ENCODE measurements at regions not wholly inside any gene's neighbourhood (a gene's known extent, or its start where the extent isn't known, plus 50 kb on each side); places are given as distances from the start of the nearest gene placed in this dataset.
"Not testable (repeated sequence)": the region's sequence is repeated elsewhere in the genome, so short reads cannot be mapped to it uniquely, and the experiment has no call there.

DNA sequence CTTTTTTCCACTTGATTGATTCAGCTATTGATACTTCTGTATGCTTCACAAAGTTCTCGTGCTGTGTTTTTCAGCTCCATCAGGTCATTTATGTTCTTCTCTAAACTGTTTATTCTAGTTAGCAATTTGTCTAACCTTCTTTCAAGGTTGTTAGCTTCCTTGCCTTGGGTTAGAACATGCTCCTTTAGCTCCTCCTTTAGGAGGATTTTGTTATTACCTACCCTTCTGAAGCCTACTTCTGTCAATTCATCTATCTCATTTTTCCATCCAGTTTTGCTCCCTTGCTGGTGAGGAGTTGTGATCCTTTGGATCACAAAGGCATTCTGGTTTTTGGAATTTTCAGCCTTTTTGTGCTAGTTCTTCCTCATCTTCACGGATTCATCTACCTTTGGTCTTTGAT, 344.7 kb upstream of the CLEC14A start:
- H3K36me3 ChIP-seq (ENCODE audit: control insufficient read depth, insufficient read depth, low read length); DNase-seq (ENCODE audit: low read depth); H3K27me3 ChIP-seq (ENCODE audit: control insufficient read depth, insufficient read depth, low read length); H3K4me3 ChIP-seq (ENCODE audit: low read depth, low read length): not testable (repeated sequence)
- TF ChIP-seq, protein P1, sequence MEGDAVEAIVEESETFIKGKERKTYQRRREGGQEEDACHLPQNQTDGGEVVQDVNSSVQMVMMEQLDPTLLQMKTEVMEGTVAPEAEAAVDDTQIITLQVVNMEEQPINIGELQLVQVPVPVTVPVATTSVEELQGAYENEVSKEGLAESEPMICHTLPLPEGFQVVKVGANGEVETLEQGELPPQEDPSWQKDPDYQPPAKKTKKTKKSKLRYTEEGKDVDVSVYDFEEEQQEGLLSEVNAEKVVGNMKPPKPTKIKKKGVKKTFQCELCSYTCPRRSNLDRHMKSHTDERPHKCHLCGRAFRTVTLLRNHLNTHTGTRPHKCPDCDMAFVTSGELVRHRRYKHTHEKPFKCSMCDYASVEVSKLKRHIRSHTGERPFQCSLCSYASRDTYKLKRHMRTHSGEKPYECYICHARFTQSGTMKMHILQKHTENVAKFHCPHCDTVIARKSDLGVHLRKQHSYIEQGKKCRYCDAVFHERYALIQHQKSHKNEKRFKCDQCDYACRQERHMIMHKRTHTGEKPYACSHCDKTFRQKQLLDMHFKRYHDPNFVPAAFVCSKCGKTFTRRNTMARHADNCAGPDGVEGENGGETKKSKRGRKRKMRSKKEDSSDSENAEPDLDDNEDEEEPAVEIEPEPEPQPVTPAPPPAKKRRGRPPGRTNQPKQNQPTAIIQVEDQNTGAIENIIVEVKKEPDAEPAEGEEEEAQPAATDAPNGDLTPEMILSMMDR (IDR thresholded peaks at IDR 0.05; ENCODE audit: insufficient read depth, low read length, poor library complexity, severe bottlenecking), result peak; percentile 6

DNA sequence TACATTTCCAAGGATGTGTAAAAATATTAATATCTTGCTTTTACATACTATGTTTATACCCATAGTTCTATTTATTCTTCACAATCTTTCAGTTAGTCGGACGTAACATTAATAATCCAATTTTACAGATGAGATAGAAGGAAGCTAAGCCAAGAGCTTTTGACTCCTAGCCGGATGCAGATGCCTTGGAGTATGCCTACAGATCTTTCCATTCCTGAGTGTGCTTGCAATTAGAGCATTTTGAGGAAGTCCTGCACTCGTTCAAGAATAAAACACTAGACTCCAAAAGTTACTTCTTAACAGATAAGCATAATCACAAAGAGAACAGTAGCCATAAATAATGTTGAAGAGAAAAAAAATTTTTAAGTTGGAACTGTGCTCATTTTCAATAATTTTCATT, 337.6 kb upstream of the CLEC14A start:
- Histone ChIP-seq H3K36me3 (ENCODE audit: control insufficient read depth, insufficient read depth, low read length) (no peaks in the 10 kb centered on the region), H3K4me3 (ENCODE audit: low read depth, low read length) (no peak overlapping the region), H3K27me3 (ENCODE audit: control insufficient read depth, insufficient read depth, low read length) (no peaks in the 10 kb centered on the region)
- TF ChIP-seq, protein P1 (IDR thresholded peaks at IDR 0.05; ENCODE audit: insufficient read depth, low read length, poor library complexity, severe bottlenecking), result no peak
- DNase-seq (ENCODE audit: low read depth), result no peak

DNA sequence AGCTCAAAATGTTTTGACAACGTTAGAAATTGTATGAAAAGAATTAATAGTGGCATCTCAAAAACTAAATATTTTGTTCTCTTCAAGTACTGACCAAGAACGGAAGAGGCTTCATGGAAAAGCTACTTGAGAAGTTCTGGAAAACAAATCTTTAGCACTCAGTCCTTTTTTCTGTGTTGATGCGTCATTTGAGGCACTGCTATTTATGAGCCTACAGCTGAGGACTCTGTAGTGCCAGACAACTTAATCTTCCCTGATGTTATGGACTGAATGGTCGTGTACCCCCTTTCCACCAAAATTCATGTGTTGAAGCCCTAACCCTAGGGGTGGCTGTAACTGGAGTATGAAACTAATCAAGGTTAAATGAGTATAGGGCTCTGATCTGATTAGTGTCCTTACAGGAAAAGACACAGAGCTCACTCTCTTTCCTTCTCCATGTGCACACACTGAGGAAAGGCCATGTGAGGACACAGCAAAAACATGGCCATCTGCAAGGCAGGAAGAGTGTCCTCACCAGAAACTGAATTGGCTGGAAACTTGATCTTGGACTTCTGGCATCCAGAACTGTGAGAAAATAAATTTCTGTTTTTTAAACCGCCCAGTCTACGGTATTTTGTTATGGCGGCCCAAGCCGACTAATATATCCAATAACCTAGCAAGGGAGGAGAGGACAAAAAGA, 337.0 kb upstream of the CLEC14A start:
- TF ChIP-seq, protein P1 (IDR thresholded peaks at IDR 0.05; ENCODE audit: insufficient read depth, low read length, poor library complexity, severe bottlenecking), result no peak
- Histone ChIP-seq H3K4me3 (ENCODE audit: low read depth, low read length) (no peak overlapping the region), H3K27me3 (ENCODE audit: control insufficient read depth, insufficient read depth, low read length) (no peaks in the 10 kb centered on the region), H3K36me3 (ENCODE audit: control insufficient read depth, insufficient read depth, low read length) (no peaks in the 10 kb centered on the region)
- no peak for DNase-seq (ENCODE audit: low read depth)

DNA sequence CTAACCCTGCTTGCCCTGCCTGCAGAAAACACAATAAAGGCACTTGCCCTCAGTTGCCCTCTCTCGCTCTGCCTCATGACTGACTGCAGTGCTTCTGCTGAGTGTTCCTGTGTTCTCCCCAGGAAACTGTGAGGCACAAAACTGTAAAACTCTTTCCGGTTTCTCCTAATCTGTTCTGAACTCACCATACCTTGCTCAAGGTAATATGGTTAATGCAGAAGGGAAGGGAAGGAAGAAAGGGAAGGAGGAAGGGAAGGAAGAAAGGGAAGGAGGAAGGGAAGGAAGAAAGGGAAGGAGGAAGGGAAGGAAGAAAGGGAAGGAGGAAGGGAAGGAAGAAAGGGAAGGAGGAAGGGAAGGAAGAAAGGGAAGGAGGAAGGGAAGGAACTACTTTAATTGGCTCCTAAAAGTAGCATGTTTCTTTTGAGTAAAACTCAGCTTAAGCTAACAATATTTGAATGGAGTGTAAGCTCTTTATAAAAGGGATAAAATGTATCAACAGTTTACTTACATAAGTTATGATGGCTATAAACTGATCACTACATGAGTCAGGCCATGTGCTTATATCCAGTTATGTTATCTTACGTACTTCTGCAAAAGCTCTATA, 334.0 kb upstream of the CLEC14A start:
- no peaks in the 10 kb centered on the region for H3K27me3 ChIP-seq (ENCODE audit: control insufficient read depth, insufficient read depth, low read length)
- no peak for DNase-seq (ENCODE audit: low read depth)
- no peaks in the 10 kb centered on the region for H3K36me3 ChIP-seq (ENCODE audit: control insufficient read depth, insufficient read depth, low read length)
- H3K4me3 ChIP-seq (ENCODE audit: low read depth, low read length), result no peak overlapping the region
- TF ChIP-seq, protein P1 (IDR thresholded peaks at IDR 0.05; ENCODE audit: insufficient read depth, low read length, poor library complexity, severe bottlenecking), result no peak

DNA sequence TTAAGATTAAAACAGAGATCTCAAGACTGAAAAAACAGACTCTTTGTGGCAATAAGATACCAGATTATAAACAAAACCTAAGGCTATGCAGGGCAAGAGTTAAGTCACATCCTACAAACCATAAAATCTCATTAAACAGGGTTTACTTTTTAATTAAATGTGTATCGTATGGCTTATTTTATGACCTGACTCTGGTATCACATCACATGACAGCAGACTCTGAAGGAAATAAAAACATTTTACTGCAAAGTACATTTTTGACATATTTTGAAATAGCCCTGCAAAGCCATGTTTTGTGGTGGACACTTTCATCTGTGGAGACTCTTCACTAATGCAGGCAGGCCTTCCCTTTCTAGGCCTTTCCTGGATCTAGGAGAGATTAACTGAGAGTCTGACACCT, 327.6 kb upstream of the CLEC14A start:
- no peak for DNase-seq (ENCODE audit: low read depth)
- Histone ChIP-seq H3K4me3 (ENCODE audit: low read depth, low read length) (no peak overlapping the region), H3K27me3 (ENCODE audit: control insufficient read depth, insufficient read depth, low read length) (no peaks in the 10 kb centered on the region), H3K36me3 (ENCODE audit: control insufficient read depth, insufficient read depth, low read length) (no peaks in the 10 kb centered on the region)
- TF ChIP-seq, protein P1 (IDR thresholded peaks at IDR 0.05; ENCODE audit: insufficient read depth, low read length, poor library complexity, severe bottlenecking), result no peak

DNA sequence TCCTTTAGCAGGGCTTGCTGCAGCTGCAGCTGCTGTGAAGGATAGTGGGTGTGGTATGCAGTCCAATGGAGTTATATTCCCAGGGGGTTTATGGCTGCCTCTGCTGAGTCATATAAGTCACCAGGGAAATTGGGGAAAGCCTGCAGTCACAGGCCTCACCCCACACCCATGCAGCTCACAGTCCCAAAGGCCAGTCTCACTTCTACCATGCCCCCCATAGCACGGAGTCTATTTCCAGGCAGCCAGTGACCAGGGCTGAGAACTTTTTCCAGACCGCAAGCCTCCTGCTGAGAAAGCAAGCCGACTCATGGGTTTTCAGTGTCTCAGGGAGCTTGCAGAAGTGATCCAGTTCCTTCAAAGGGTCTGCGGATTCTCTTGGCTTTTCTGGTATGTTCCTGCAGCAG, 322.4 kb upstream of the CLEC14A start:
- TF ChIP-seq, protein P1 (IDR thresholded peaks at IDR 0.05; ENCODE audit: insufficient read depth, low read length, poor library complexity, severe bottlenecking), result no peak
- no peak for DNase-seq (ENCODE audit: low read depth)
- Histone ChIP-seq H3K27me3 (ENCODE audit: control insufficient read depth, insufficient read depth, low read length) (no peaks in the 10 kb centered on the region), H3K4me3 (ENCODE audit: low read depth, low read length) (no peak overlapping the region), H3K36me3 (ENCODE audit: control insufficient read depth, insufficient read depth, low read length) (no peaks in the 10 kb centered on the region)

Data from kidney epithelial cell (primary cell).